Activated CD8-positive, alpha-beta T cell treated with anti-CD3 and anti-CD28 coated beads for 36 hours (primary cell): ENCODE measurements at regions not wholly inside any gene's neighbourhood (a gene's known extent, or its start where the extent isn't known, plus 50 kb on each side); places are given as distances from the start of the nearest gene placed in this dataset.
"Not testable (repeated sequence)": the region's sequence is repeated elsewhere in the genome, so short reads cannot be mapped to it uniquely, and the experiment has no call there.

Source experiments
- ATAC-seq: fragments of 200-7000 bp; cut with Tn5 transposase; one replicate; pipeline ENCODE4 v1.10.0; 2021; ENCODE audit warnings: mild to moderate bottlenecking, moderate library complexity
- CTCF ChIA-PET: fragments of 350-600 bp; sonication (Branson Sonifier 250); formaldehyde crosslinking; loops from one replicate; lab custom pipeline; 2021; ENCODE audit warnings: antibody characterized with exemption; lab: Charles Lee
- POLR2A ChIA-PET: fragments of 350-600 bp; sonication (Branson Sonifier 250); formaldehyde crosslinking; loops from one replicate; lab custom pipeline; 2021; ENCODE audit warnings: antibody characterized with exemption; lab: Charles Lee
- DNase-seq: peaks from one replicate; pipeline ENCODE4 v3.0.0-alpha.2; 2020
- H3K27ac Mint-ChIP-seq: one replicate; pipeline ENCODE4 v1.8.0; 2021; ENCODE audit warnings: mild to moderate bottlenecking, mixed read lengths
- H3K27me3 Mint-ChIP-seq: one replicate; pipeline ENCODE4 v1.8.0; 2021; ENCODE audit warnings: mixed read lengths
- H3K36me3 Mint-ChIP-seq: one replicate; pipeline ENCODE4 v1.8.0; 2021; ENCODE audit warnings: low read depth, mixed read lengths
- H3K4me1 Mint-ChIP-seq: one replicate; pipeline ENCODE4 v1.8.0; 2021; ENCODE audit warnings: low read depth, mixed read lengths
- H3K4me3 Mint-ChIP-seq: one replicate; pipeline ENCODE4 v1.8.0; 2021; ENCODE audit warnings: mild to moderate bottlenecking, moderate library complexity, mixed read lengths
- H3K9me3 Mint-ChIP-seq: one replicate; pipeline ENCODE4 v1.8.0; 2021; ENCODE audit warnings: mixed read lengths
- intact Hi-C: fragments of 100-400 bp; cut with micrococcal nuclease; formaldehyde crosslinking; loops from one replicate; pipeline ENCODE4 v1.10.0; 2022
- TF ChIP-seq, protein P1 (sequence below): fragments of 200-600 bp; IDR thresholded peaks from one replicate; pipeline ENCODE4 v1.8.0; 2022; ENCODE audit warnings: antibody characterized with exemption, mild to moderate bottlenecking

DNA sequence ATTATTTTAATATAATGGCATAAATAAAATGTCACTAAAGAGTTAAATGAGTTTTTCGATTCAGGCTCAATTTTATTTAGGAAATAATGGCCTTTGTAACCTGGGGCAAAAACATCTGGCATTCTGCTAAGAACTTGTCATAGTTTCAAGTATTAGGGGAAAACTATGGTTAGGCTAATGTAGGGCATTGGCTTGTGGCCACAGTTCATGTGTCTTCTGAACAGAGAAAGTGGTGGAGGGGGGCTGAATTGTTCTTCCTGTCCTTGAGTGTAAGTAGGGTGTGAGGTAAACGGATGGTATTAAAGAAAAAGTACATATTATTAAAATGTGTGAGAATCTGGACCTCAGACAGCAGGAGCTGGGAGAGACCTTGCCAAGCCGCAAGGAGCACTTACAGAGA, 69.1 kb upstream of the KLF14 start:
- CTCF ChIA-PET, result interaction anchor here (0.7 to 1.3 kb wide), 2 partner anchors 11 to 45 kb away, joined by 3 to 4 read pairs; no protein-coding TSS in a partner anchor
- no peaks in the 10 kb centered on the region for H3K36me3 Mint-ChIP-seq
- no peak overlapping the region for H3K27ac Mint-ChIP-seq
- no peak overlapping the region for H3K4me3 Mint-ChIP-seq
- H3K27me3 Mint-ChIP-seq, result peaks cover 25% of the 10 kb centered on the region
- no peak for ATAC-seq
- no peaks in the 10 kb centered on the region for H3K9me3 Mint-ChIP-seq
- TF ChIP-seq, protein P1, sequence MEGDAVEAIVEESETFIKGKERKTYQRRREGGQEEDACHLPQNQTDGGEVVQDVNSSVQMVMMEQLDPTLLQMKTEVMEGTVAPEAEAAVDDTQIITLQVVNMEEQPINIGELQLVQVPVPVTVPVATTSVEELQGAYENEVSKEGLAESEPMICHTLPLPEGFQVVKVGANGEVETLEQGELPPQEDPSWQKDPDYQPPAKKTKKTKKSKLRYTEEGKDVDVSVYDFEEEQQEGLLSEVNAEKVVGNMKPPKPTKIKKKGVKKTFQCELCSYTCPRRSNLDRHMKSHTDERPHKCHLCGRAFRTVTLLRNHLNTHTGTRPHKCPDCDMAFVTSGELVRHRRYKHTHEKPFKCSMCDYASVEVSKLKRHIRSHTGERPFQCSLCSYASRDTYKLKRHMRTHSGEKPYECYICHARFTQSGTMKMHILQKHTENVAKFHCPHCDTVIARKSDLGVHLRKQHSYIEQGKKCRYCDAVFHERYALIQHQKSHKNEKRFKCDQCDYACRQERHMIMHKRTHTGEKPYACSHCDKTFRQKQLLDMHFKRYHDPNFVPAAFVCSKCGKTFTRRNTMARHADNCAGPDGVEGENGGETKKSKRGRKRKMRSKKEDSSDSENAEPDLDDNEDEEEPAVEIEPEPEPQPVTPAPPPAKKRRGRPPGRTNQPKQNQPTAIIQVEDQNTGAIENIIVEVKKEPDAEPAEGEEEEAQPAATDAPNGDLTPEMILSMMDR, result no peak
- intact Hi-C loops, result no loop called here
- no peaks in the 10 kb centered on the region for H3K4me1 Mint-ChIP-seq
- no peak for DNase-seq
- POLR2A ChIA-PET, result no interaction called here

GRCh38 chr7:130804220-130804619, 70.2 kb upstream of the KLF14 start:
- Mint-ChIP-seq H3K27ac (no peak overlapping the region), H3K9me3 (no peaks in the 10 kb centered on the region), H3K4me3 (no peak overlapping the region), H3K36me3 (no peaks in the 10 kb centered on the region), H3K27me3 (peaks cover 17% of the 10 kb centered on the region), H3K4me1 (no peaks in the 10 kb centered on the region)
- ChIA-PET CTCF (interaction anchor here (1.1 to 1.3 kb wide), 2 partner anchors 9 to 11 kb away, joined by 3 to 4 read pairs; no protein-coding TSS in a partner anchor), POLR2A (interaction anchor here (0.6 to 0.7 kb wide), 2 partner anchors 184 to 433 kb away, joined by 3 read pairs; no protein-coding TSS in a partner anchor)
- intact Hi-C loops, result no loop called here
- DNase-seq (no peak), ATAC-seq (no peak)
- TF ChIP-seq, protein P1, result no peak

DNA sequence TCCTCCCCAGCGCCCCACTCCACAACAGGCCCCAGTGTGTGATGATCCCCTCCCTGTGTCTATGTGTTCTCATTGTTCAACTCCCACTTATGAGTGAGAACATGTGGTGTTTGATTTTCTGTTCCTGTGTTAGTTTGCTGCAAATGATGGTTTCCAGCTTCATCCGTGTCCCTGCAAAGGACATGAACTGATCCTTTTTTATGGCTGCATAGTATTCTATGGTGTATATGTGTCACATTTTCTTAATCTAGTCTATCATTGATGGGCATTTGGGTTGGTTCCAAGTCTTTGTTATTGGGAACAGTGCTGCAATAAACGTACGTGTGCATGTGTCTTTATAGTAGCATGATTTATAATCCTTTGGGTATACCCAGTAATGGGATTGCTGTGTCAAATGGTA, 78.8 kb upstream of the KLF14 start:
- CTCF ChIA-PET, result interaction anchor here (1.6 kb wide), 1 partner anchor 9 kb away, joined by 4 read pairs; no protein-coding TSS in a partner anchor
- intact Hi-C loops, H3K36me3 Mint-ChIP-seq, H3K4me1 Mint-ChIP-seq, H3K4me3 Mint-ChIP-seq, H3K9me3 Mint-ChIP-seq, H3K27me3 Mint-ChIP-seq, POLR2A ChIA-PET, DNase-seq, ATAC-seq, H3K27ac Mint-ChIP-seq: not testable (repeated sequence)

GRCh38 chr7:130814778-130815335, 80.8 kb upstream of the KLF14 start:
- H3K27ac Mint-ChIP-seq, result no peak overlapping the region
- intact Hi-C loops, result no loop called here
- H3K9me3 Mint-ChIP-seq, result no peaks in the 10 kb centered on the region
- TF ChIP-seq, protein P1, result peak; percentile 49
- POLR2A ChIA-PET, result interaction anchor here (0.6 to 0.7 kb wide), 2 partner anchors 21 to 229 kb away, joined by 3 to 6 read pairs; no protein-coding TSS in a partner anchor
- H3K4me3 Mint-ChIP-seq, result no peak overlapping the region
- no peaks in the 10 kb centered on the region for H3K4me1 Mint-ChIP-seq
- CTCF ChIA-PET, result interaction anchor here (0.7 to 2.1 kb wide), 3 partner anchors 10 to 29 kb away, joined by 3 to 5 read pairs (median 3); no protein-coding TSS in a partner anchor
- no peaks in the 10 kb centered on the region for H3K27me3 Mint-ChIP-seq
- DNase-seq (peak; percentile 25), ATAC-seq (no peak)
- H3K36me3 Mint-ChIP-seq, result no peaks in the 10 kb centered on the region

- ATAC-seq, result no peak
- TF ChIP-seq, protein P1, result no peak
- Mint-ChIP-seq H3K27ac (no peak overlapping the region), H3K9me3 (no peaks in the 10 kb centered on the region), H3K4me1 (peaks cover 10% of the 10 kb centered on the region), H3K36me3 (no peaks in the 10 kb centered on the region), H3K27me3 (peaks cover 1% of the 10 kb centered on the region), H3K4me3 (no peak overlapping the region)
- intact Hi-C loops, result no loop called here
- ChIA-PET CTCF (no interaction called here), POLR2A (no interaction called here)
- DNase-seq, result no peak
Measured at GRCh38 chr7:130818056-130818455, 84.0 kb upstream of the KLF14 start.
